Choroid plexus epithelial cell (primary cell): ENCODE measurements at regions not wholly inside any gene's neighbourhood (a gene's known extent, or its start where the extent isn't known, plus 50 kb on each side); places are given as distances from the start of the nearest gene placed in this dataset.

Experiments
- DNase-seq: peaks from one replicate; pipeline ENCODE4 v3.0.0-alpha.2; 2010; ENCODE audit warnings: low read depth
- H3K4me3 ChIP-seq: 2 replicates; pipeline ENCODE4 v1.5.1; 2011; ENCODE audit warnings: low read depth, mild to moderate bottlenecking, control low read depth, low read length, moderate library complexity
- CTCF ChIP-seq: conservative IDR thresholded peaks from 2 replicates; pipeline ENCODE4 v1.5.1; 2011; ENCODE audit warnings: low read depth, mild to moderate bottlenecking, control low read depth, inconsistent platforms, low read length, moderate library complexity

GRCh38 chr7:84651876-84652275 lies 457.3 kb upstream of the SEMA3A start:
- H3K4me3 ChIP-seq = no peak overlapping the region
- DNase-seq = no peak
- TF ChIP-seq CTCF = no peak

DNA sequence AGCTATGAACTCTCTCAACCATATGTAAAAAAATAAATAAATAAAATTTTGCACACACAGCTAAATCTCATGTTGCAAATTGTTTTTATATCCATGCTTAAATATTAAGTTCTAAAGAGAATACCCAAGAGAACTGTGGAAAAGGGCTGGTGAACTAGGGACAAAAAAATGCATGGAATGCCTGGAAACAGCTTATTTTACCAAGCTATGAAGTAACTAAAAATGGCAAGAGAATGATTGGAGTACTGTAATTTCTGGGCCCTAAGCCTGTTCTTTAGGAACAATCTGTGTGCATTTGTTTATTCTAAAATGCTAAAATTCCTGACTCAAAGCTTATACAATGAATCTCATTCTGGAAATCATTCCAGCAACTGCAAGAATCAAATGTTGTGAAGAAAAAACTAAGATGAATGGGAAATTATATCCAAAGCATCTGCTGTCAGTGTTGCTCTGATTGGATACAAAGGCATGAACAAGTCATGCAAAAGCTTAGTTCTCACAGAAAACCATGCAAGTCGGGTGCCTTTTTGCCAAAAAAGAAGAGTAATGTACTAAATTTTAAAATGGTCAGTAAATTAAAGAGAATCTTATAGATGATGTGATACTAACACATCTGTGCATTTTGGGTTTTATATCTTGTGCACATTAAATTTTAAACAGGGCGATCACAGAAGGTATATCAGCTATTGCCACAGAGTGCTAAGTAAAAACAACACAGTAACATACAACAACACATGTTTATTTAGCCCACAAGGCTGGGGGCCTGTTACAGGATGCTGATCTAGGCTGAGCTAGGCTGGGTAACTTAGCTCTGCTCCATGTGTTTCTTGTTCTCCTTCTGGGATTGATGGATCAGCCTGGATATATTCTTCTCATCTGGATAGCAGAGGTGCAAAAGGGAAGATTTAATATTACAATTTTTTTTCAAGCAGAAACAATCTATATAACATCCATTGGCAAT lies 453.5 kb upstream of the SEMA3A start:
- DNase-seq = peak; percentile 79
- no peak for TF ChIP-seq CTCF
- H3K4me3 ChIP-seq = no peak overlapping the region

DNA sequence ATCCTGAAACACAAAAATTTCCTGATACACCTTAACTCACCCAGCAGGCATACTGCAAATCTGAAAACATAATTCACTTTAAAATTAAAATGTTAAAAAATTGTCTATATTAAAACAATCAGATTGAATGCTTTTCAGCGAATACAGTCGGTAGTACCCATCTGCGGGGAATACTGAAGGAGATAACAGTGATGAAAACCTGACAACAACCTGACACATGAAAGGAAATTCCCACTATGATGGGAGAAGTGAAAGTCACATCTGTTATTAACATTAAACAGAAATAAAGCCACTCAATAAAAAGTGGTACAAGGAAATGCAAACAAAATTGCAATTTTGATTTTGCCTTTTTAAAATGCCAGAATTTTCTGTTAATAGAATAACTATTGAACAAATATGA lies 448.0 kb upstream of the SEMA3A start:
- DNase-seq = no peak
- TF ChIP-seq CTCF = no peak

GRCh38 chr7:84640637-84641036 lies 446.0 kb upstream of the SEMA3A start:
- DNase-seq = no peak

More for the DNA sequence above, 448.0 kb upstream of the SEMA3A start:
- H3K4me3 ChIP-seq = no peak overlapping the region

DNA sequence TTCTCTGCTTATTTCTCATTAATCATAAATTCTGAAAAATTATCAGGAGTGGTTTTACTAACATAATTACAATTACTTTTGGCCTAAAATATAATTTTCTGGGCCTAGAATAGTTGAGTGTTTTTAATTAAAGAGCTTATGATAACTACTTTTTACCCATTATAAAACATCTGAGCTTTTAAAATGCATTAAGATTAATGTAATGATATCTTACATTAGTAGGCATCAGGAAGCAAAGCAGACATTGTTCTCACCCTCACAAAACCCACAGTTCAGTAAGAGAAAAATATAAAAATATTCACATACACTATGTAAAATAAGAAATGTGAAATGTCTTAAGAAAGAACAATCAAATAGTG lies 443.7 kb upstream of the SEMA3A start:
- DNase-seq = no peak
- no peak overlapping the region for H3K4me3 ChIP-seq
- TF ChIP-seq CTCF = no peak

More at GRCh38 chr7:84640637-84641036, 446.0 kb upstream of the SEMA3A start:
- TF ChIP-seq CTCF = no peak
- no peak overlapping the region for H3K4me3 ChIP-seq

DNA sequence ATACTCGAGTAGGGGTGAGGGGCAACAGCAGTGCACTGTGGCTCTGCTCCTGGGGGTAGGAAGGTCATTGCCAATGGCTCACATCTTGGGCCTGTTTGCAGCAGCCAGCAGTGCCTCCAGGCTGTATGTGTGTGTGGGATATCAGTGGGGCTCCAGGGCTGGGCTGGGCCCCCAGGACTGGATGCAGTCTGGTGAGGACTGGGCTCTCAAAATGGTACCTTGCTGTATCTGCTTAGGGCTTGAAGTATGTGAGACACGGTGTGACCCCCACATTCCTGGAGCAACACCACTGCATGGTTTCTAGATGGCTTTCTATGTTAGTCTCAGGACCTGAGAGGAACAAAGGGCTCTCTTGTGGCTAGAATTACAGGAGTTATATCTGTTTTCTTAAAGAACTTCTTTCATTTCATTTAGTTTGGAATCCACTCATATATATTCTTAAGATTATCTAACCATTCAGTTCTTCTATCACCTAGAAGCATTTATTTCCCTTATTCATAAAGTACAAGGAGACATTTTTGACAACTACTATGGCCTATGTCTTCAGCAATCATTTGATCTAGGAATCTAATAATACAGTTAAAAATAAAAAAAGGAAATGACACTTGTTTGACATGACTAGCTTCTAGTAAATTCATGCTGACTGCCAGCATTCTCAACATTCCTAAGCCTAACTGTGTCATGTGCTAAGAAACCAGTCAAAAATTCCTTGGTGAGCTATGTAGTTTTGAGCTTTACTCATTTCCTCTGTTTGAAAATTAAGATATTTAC lies 443.2 kb upstream of the SEMA3A start:
- no peak overlapping the region for H3K4me3 ChIP-seq
- DNase-seq = peak; percentile 94
- no peak for TF ChIP-seq CTCF
